Astrocyte (in vitro differentiated cells and primary cell): ENCODE measurements at regions not wholly inside any gene's neighbourhood (a gene's known extent, or its start where the extent isn't known, plus 50 kb on each side); places are given as distances from the start of the nearest gene placed in this dataset.

Experiments
- CTCF ChIP-seq: IDR thresholded peaks from 2 replicates; pipeline ENCODE4 v1.5.1; 2011; ENCODE audit warnings: low read depth, mild to moderate bottlenecking, inconsistent platforms, low read length, moderate library complexity; ENCODE audit not compliant: insufficient read depth
- EZH2 ChIP-seq: IDR thresholded peaks from 2 replicates; pipeline ENCODE4 v1.6.1; 2012; ENCODE audit warnings: mild to moderate bottlenecking, low read length, inconsistent platforms; ENCODE audit not compliant: insufficient read depth

- TF ChIP-seq CTCF (no peak), EZH2 (no peak)
These were observed 186.5 kb downstream of the SH3BP4 start for GRCh38 chr2:235138339-235138738.
